Neural cell (in vitro differentiated cells): ENCODE measurements at regions not wholly inside any gene's neighbourhood (a gene's known extent, or its start where the extent isn't known, plus 50 kb on each side); places are given as distances from the start of the nearest gene placed in this dataset.

Experiments
- H2AFZ ChIP-seq: fragments of 200-600, 300-800 bp; sonication (generic), shearing (Covaris generic); 2 replicates; pipeline ENCODE4 v1.6.0; 2014; ENCODE audit warnings: low read depth, mild to moderate bottlenecking, antibody characterized with exemption, low read length, moderate library complexity
- H3F3A ChIP-seq: fragments of 200-600 bp; shearing (Covaris generic); 2 replicates; pipeline ENCODE4 v1.6.1; 2016; ENCODE audit warnings: mild to moderate bottlenecking, moderate library complexity, mixed read lengths, antibody characterized with exemption, low read length; ENCODE audit not compliant: insufficient read depth, poor library complexity, severe bottlenecking
- H3K27ac ChIP-seq: fragments of 200-600, 300-800 bp; sonication (generic), shearing (Covaris generic); 2 replicates; pipeline ENCODE4 v1.5.1; 2014; ENCODE audit warnings: mild to moderate bottlenecking, low read length, moderate library complexity
- H3K27me3 ChIP-seq: fragments of 300-800, 200-600 bp; sonication (generic), shearing (Covaris generic); 2 replicates; pipeline ENCODE4 v1.6.0; 2014; ENCODE audit warnings: mild to moderate bottlenecking, low read depth, low read length, moderate library complexity; ENCODE audit not compliant: insufficient read depth
- H3K36me3 ChIP-seq: fragments of 300-800, 200-600 bp; sonication (generic), shearing (Covaris generic); 2 replicates; pipeline ENCODE4 v1.5.1; 2014; ENCODE audit warnings: mild to moderate bottlenecking, antibody characterized with exemption, low read length, moderate library complexity; ENCODE audit not compliant: insufficient read depth
- H3K4me2 ChIP-seq: fragments of 300-800, 200-600 bp; sonication (generic), shearing (Covaris generic); 2 replicates; pipeline ENCODE4 v1.6.0; 2014; ENCODE audit warnings: mild to moderate bottlenecking, low read length
- H3K4me3 ChIP-seq: fragments of 300-800, 200-600 bp; sonication (generic), shearing (Covaris generic); 2 replicates; pipeline ENCODE4 v1.5.1; 2014; ENCODE audit warnings: mild to moderate bottlenecking, low read length, moderate library complexity
- H3K79me2 ChIP-seq: fragments of 200-600 bp; shearing (Covaris generic); replicated peaks from 2 replicates; pipeline ENCODE4 v1.6.0; 2014; ENCODE audit warnings: mild to moderate bottlenecking, low read length, moderate library complexity; ENCODE audit not compliant: insufficient read depth
- H3K9ac ChIP-seq: fragments of 300-800, 200-600 bp; sonication (generic), shearing (Covaris generic); 2 replicates; pipeline ENCODE4 v1.6.1; 2016; ENCODE audit warnings: mild to moderate bottlenecking, low read length, mixed read lengths
- H3K9me2 ChIP-seq: fragments of 200-600 bp; shearing (Covaris generic); 2 replicates; pipeline ENCODE4 v1.6.1; 2016; ENCODE audit warnings: mild to moderate bottlenecking, low read length, mixed read lengths; ENCODE audit not compliant: insufficient read depth
- H3K9me3 ChIP-seq: fragments of 200-600, 300-800 bp; sonication (generic), shearing (Covaris generic); 2 replicates; pipeline ENCODE4 v1.6.1; 2016; ENCODE audit warnings: mild to moderate bottlenecking, mixed run types, low read length, moderate library complexity, mixed read lengths
- H4K20me1 ChIP-seq: fragments of 200-600 bp; shearing (Covaris generic); 2 replicates; pipeline ENCODE4 v1.6.1; 2016; ENCODE audit warnings: mild to moderate bottlenecking, mixed run types; ENCODE audit not compliant: insufficient read depth
- EP300 ChIP-seq: fragments of 450-650 bp; conservative IDR thresholded peaks from 2 replicates; pipeline ENCODE4 v1.6.1; 2014; ENCODE audit warnings: antibody characterized with exemption, mild to moderate bottlenecking, moderate library complexity; ENCODE audit not compliant: poor library complexity, severe bottlenecking
- EZH2 ChIP-seq: fragments of 200-600, 300-800 bp; shearing (Covaris generic), sonication (generic); IDR thresholded peaks from 2 replicates; pipeline ENCODE4 v1.6.1; 2014; ENCODE audit warnings: antibody characterized with exemption, low read length, borderline replicate concordance, mild to moderate bottlenecking; ENCODE audit not compliant: insufficient read depth, poor library complexity, severe bottlenecking
- MXI1 ChIP-seq: fragments of 450-650 bp; conservative IDR thresholded peaks from 2 replicates; pipeline ENCODE4 v1.6.1; 2014; ENCODE audit warnings: antibody characterized with exemption, mild to moderate bottlenecking; ENCODE audit not compliant: poor library complexity, severe bottlenecking
- POLR2AphosphoS5 ChIP-seq: IDR thresholded peaks from 2 replicates; pipeline ENCODE4 v1.6.1; 2012
- RAD21 ChIP-seq: fragments of 450-650 bp; conservative IDR thresholded peaks from 2 replicates; pipeline ENCODE4 v1.6.1; 2014; ENCODE audit warnings: antibody characterized with exemption, mild to moderate bottlenecking, moderate library complexity
- SMC3 ChIP-seq: fragments of 450-650 bp; conservative IDR thresholded peaks from 2 replicates; pipeline ENCODE4 v1.6.1; 2014; ENCODE audit warnings: antibody characterized with exemption, mild to moderate bottlenecking, moderate library complexity; ENCODE audit not compliant: poor library complexity
- TAF1 ChIP-seq: IDR thresholded peaks from 2 replicates; pipeline ENCODE4 v1.6.1; 2012; ENCODE audit warnings: low read depth
- TF ChIP-seq, protein P1 (sequence below): fragments of 450-650 bp; IDR thresholded peaks from 2 replicates; pipeline ENCODE4 v1.5.1; 2014; ENCODE audit warnings: antibody characterized with exemption, mild to moderate bottlenecking, moderate library complexity; ENCODE audit not compliant: poor library complexity, severe bottlenecking
- TF ChIP-seq, protein P2 (sequence below): IDR thresholded peaks from 2 replicates; pipeline ENCODE4 v1.6.1; 2012; ENCODE audit warnings: borderline replicate concordance

DNA sequence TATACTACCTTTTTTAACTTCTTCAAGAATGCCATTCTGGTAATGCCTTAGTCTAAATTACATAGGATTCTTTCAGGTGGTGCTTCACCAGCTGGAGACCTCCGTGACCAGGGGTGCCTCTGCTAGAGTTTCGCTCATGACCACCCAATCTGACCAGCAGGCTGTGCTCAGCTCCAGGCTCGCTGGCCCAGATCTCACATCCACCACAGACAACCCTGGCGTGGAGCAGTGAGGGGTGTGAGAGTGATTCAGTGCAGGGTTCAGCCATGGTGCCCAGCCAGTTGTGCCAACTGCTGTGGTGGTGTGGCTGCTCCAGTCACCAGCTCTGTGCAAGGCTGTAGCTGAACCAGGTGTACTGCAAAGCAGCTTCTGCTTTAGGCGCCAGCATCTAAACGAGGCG lies 198.6 kb downstream of the MMUT start:
- Histone ChIP-seq H3K9ac (no peak overlapping the region), H3K27ac (no peak overlapping the region), H3K4me2 (no peak overlapping the region), H3K27me3 (no peaks in the 10 kb centered on the region), H3K4me3 (no peak overlapping the region), H3K36me3 (no peaks in the 10 kb centered on the region), H3K9me3 (no peaks in the 10 kb centered on the region), H3F3A (no peaks in the 10 kb centered on the region), H3K9me2 (no peaks in the 10 kb centered on the region), H4K20me1 (no peaks in the 10 kb centered on the region), H2AFZ (no peak overlapping the region), H3K79me2 (no peaks in the 10 kb centered on the region)
- no peak for TF ChIP-seq MXI1
- TF ChIP-seq, protein P1, sequence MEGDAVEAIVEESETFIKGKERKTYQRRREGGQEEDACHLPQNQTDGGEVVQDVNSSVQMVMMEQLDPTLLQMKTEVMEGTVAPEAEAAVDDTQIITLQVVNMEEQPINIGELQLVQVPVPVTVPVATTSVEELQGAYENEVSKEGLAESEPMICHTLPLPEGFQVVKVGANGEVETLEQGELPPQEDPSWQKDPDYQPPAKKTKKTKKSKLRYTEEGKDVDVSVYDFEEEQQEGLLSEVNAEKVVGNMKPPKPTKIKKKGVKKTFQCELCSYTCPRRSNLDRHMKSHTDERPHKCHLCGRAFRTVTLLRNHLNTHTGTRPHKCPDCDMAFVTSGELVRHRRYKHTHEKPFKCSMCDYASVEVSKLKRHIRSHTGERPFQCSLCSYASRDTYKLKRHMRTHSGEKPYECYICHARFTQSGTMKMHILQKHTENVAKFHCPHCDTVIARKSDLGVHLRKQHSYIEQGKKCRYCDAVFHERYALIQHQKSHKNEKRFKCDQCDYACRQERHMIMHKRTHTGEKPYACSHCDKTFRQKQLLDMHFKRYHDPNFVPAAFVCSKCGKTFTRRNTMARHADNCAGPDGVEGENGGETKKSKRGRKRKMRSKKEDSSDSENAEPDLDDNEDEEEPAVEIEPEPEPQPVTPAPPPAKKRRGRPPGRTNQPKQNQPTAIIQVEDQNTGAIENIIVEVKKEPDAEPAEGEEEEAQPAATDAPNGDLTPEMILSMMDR = no peak
- TF ChIP-seq SMC3 = no peak
- TF ChIP-seq POLR2AphosphoS5 = no peak

DNA sequence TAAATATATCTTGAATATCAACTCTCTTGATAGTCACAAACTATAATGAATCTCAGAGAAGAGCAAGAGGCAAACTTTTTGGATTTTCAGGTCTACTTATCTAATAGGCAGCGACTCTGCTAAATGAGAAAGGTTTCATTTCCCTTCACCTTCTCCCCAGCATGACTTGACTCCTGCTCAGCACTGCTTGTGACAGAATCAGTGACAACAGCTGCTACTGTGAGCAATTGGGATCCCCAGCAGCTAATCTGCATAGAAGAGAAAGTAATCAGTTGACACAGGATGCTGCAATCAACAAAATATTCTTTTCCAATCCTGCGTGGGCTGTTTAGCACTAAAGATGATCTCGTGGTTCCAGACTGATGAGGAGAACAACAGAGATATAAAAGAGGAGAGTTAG lies 205.5 kb downstream of the MMUT start:
- Histone ChIP-seq H3K9me2 (no peaks in the 10 kb centered on the region), H3K27ac (no peak overlapping the region), H3K36me3 (no peaks in the 10 kb centered on the region), H3K9me3 (no peaks in the 10 kb centered on the region), H3K27me3 (no peaks in the 10 kb centered on the region), H3K4me3 (no peak overlapping the region), H3K9ac (no peak overlapping the region), H2AFZ (no peak overlapping the region), H3F3A (no peaks in the 10 kb centered on the region), H3K79me2 (no peaks in the 10 kb centered on the region), H4K20me1 (no peaks in the 10 kb centered on the region), H3K4me2 (no peak overlapping the region)
- no peak for TF ChIP-seq SMC3
- TF ChIP-seq POLR2AphosphoS5 = no peak
- no peak for TF ChIP-seq EZH2
- TF ChIP-seq RAD21 = no peak
- TF ChIP-seq, protein P1 = no peak
- TF ChIP-seq, protein P2, sequence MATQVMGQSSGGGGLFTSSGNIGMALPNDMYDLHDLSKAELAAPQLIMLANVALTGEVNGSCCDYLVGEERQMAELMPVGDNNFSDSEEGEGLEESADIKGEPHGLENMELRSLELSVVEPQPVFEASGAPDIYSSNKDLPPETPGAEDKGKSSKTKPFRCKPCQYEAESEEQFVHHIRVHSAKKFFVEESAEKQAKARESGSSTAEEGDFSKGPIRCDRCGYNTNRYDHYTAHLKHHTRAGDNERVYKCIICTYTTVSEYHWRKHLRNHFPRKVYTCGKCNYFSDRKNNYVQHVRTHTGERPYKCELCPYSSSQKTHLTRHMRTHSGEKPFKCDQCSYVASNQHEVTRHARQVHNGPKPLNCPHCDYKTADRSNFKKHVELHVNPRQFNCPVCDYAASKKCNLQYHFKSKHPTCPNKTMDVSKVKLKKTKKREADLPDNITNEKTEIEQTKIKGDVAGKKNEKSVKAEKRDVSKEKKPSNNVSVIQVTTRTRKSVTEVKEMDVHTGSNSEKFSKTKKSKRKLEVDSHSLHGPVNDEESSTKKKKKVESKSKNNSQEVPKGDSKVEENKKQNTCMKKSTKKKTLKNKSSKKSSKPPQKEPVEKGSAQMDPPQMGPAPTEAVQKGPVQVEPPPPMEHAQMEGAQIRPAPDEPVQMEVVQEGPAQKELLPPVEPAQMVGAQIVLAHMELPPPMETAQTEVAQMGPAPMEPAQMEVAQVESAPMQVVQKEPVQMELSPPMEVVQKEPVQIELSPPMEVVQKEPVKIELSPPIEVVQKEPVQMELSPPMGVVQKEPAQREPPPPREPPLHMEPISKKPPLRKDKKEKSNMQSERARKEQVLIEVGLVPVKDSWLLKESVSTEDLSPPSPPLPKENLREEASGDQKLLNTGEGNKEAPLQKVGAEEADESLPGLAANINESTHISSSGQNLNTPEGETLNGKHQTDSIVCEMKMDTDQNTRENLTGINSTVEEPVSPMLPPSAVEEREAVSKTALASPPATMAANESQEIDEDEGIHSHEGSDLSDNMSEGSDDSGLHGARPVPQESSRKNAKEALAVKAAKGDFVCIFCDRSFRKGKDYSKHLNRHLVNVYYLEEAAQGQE = no peak
- TF ChIP-seq TAF1 = no peak
- no peak for TF ChIP-seq MXI1
- no peak for TF ChIP-seq EP300
